ENCODE measurements at regions not wholly inside any gene's neighbourhood (a gene's known extent, or its start where the extent isn't known, plus 50 kb on each side); places are given as distances from the start of the nearest gene placed in this dataset.

DNA sequence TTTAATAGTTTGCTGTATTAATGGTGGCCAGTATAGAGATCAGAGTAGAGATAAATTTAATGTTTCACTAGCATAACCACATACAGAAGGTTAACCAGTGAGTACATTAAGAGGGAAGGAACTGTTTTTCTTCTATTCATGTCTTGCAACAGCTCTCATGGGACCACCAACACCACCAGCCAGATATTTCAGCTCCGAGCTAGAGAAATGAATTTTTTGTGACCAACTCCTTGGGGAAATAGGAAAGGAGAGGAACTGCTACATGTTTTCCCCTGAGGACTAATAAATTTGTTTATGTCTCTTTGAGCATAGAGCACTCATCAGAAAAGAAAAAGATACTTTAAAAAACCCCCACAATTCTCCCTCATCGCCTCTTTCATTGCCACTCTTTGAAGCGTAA lies 247.5 kb downstream of the MBNL1 start:
- DNase-seq (ENCODE audit: low read depth): no peak

DNA sequence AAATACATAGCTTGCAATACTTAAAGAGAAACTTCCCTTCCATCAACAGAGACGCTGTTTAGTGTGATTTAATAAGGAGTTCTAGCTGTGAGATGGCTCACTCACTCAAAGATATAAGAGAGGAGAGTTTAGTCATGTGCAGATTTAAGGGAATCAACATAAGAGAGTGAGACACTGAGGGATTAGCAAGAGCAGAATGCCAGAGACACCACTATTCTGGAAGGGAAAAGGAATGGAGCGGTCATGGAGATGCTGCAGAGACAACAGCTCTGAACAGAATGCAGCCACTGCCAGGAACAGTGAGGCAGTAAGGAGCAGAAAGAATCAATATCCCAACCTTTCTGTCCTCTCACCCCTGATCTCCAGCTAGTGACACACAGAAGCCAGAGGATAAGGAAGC lies 248.8 kb downstream of the MBNL1 start:
- DNase-seq (ENCODE audit: low read depth): no peak

DNA sequence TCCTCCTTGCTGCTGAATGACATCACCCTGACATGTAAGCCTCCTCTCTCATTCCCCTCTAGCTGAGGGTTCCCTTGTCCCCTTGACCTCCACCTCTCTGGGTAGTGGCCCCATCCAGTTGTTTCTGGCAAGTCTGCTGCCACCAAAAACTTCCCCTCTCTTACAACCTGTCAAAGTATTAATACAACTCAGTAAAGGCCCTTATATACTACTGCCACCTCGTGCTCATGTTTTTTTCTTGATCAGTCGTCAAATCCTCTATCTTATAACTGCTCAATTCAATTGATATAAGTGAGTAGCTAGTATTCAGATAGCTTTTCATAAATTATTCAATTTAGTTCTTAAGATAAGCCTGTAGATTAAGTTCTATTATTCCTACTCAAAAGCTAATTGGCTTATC lies 249.6 kb downstream of the MBNL1 start:
- DNase-seq (ENCODE audit: low read depth): no peak

DNA sequence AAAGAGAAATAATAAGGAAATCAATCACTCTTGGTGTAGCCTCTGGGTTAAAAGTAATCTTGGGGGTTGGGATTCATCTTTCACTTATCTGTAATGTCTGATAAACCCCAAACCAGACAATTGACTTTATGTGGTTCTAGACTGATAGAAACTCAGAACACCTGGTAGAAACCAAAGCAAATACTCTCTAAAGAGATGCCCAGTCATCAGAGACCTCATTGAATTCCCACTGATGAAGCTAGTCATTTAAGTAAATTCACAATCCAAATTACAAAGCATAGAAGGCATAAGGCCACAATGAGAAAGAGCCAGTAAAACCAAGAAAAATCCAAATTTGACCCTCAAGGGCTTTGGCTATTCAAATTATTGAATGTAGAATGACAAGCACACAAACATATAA lies 250.6 kb downstream of the MBNL1 start:
- DNase-seq (ENCODE audit: low read depth): no peak

DNA sequence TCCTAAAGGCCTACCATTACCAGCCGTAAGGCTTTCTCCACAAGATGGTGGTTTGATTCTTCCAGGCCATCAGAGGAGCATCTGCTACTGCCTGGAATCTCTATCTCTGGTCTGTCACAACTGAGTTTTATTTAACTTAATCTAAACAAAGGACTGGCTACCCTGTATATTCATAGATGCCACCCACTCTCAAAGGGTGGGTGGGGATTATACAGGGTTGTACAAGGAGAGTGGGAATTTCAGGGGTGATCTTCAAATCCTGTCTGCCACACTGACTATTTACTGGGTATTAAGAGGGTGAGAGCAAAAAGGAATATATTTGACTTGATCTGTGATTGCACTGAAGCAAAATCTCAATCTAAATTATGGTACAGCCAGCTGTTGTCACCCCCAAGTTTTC lies 253.3 kb downstream of the MBNL1 start:
- DNase-seq (ENCODE audit: low read depth): no peak

DNA sequence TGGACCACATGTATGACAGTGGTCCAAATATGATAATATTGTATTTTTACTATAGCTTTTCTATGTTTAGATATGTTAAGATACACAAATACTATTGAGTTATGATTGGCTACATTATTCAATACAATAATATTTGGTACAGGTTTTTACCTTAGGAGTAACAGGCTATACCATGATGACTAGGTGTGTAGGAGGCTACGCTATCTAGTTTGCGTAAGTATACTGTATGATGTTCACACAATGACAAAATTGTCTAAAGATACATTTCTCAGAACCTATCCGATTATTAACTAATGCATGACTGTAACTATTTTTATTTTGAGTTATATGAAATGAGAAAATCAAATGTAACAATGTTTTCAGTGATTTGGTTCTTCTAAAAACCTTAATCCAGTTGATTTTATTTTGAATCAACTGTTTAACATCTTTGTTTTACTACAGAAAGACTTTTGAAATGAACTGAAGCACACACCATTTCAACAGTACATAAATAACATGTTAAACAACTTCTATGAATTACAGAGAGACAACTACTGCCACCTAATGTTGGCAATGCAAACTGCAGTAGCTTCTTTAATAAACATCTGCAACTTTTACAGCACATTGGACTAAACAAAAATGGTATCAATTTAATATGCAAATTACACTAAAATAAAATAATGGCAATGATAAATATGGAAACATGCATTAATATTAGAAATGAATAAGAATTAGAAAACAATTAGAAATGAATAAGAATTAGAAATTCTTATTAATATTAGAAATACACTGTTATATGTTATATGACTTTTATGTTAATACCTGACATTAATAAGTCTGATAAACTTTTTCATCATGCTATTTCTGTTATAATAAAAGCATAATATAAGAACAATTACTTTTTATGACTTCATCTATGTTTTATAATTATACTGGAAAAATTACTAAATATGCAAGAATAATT lies 255.7 kb downstream of the MBNL1 start:
- peak; percentile 15 for DNase-seq (ENCODE audit: low read depth)

DNA sequence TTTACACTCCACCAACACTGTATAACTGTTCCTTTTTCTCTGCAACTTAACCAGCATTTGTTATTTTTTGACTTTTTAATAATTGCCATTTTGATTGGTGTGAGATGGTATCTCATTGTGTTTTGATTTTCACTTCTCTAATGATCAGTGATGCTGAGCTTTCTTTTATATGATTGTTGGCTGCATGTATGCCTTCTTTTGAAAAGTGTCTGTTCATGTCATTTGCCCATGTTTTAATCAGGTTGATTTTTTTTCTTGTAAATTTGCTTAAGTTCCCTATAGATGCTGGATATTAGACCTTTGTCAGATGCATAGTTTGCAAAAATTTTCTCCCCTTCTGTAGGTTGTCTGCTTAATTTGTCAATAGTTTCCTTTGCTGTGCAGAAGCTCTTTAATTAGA lies 263.0 kb downstream of the MBNL1 start:
- no peak for DNase-seq (ENCODE audit: low read depth)

DNA sequence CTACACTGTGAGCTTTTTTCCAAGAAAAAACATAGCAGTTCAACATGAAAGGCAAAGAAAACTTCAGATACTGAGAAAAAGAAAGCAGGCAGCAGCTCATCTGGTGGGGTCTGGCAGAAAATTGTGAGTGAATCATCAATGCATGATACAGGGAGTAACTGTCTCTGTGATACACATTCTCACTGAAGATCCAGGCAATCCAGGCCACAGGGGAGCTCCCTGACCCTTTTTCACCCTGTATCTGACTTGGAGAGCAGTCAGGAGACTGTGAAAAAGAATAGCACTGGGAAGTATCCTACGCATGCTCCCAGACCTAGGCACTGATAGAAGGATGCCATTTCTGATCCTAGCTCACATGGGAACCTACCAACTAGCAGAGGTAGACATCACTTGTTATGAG lies 269.8 kb downstream of the MBNL1 start:
- no peak for DNase-seq (ENCODE audit: low read depth)

DNA sequence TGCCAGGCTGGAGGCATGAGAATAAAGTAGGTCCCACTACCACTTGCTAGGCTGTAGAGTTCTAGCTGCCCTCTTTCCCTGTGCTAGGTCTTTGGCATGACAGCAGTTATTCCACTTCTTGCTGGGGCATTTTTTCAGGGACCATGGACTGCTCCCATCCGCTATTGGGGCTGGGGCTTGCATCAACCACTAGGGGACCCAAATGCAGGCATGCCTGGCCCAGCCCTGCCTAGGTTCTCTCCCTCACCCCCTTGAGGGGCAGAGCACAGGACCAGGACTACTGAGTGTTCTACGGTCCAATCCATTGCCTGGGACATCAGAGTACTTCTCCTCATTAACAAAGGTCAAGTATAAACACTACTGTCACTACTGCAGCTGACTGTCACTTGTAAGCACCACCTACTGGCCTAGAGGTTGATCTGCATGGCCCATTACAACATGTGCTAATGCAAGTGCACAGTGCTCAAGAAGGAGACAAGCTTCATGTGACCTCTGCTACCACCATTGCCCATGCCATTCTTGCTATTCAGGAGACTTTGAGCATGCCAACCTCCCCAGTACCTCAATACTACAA lies 270.5 kb downstream of the MBNL1 start:
- no peak for DNase-seq (ENCODE audit: low read depth)

DNA sequence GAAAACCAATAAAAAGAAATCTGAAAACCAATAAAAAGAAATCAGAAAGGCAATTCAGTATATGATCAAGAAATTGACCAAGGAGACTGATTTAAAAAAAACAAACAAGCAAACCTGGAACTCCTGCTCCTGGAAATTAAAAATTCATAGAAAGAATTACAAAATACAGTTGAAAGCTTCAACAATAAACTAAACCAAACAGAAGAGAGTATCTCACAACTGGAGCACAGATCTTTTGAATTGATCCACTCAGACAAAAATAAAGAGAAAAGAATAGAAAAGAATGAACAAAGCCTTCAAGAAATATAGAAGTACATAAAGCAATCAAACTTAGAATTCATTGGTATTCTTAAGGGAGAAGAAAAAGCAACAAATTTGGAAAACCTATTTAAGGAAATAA lies 271.4 kb downstream of the MBNL1 start:
- DNase-seq (ENCODE audit: low read depth): no peak

DNA sequence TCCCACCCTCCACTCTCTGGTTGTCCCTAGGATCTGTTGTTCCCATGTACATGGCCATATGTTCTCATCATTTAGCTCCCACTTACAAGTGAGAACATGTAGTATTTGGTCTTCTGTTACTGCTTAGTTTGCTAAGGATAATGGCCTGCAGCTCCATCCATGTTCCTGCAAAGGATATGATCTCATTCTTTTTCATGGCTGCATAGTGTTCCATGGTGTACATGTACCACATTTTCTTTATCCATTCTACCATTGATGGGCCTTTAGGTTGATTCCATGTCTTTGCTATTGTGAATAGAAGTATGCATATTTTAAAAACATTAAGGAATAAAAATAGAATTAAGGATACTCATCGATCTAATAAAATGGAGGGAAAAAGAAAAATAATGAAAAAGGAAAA lies 278.4 kb downstream of the MBNL1 start:
- DNase-seq (ENCODE audit: low read depth): no peak

DNA sequence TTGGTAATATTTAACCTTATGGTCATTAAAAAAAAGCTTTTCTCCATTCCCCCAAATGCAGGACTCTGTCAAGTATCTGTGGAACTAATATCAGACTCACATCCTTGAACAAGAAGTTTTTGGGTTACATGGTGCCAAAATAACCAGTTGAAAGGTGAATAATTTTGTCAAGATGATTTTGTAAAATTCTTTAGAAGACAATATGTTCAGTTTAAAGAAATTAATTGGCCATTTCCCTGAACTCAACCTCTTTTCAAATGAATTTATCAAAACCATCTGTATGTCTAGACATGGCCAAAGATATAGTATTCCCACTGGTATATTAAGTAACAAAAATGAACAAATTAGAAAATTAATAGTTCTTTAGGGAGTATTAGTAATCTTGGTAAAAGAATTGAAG lies 280.5 kb downstream of the MBNL1 start:
- DNase-seq (ENCODE audit: low read depth): no peak

DNA sequence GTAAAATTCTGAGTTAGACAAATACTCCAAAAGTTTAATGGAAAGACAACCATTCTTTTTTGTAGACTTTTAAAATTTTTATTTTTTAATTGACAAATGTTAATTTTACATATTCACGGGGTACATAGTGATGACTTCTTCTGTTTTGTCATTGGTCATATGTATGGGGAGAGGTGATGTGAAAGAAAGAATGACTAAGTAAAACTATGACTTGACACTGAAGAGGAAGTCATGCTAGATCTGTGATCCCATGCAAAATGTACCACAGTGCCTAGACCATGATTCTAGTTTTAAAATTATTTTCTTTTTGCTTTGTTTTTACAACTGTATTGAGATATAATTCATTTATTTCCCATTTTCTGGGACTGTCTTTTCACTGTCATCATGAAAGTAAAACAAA lies 281.6 kb downstream of the MBNL1 start:
- no peak for DNase-seq (ENCODE audit: low read depth)

DNA sequence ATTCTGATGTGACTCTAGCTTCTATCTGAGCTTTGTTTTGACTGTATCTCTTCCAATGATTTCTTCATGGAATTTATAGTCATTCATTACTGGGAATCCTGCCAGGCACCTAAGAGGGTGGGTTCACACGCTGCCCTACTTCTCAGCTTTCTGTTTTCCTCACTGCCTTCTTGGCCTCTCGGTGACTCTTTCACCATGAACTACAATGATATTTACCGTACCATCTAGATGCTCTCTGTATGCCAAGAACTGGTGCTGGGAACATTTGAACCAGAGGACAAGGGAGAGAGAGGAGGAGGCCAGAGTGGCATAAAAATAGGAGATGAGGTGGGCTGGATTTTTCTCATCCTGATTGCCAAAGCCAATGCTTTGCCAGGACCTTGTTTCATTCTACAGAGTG lies 280.0 kb upstream of the P2RY1 start:
- DNase-seq (ENCODE audit: low read depth): no peak

DNA sequence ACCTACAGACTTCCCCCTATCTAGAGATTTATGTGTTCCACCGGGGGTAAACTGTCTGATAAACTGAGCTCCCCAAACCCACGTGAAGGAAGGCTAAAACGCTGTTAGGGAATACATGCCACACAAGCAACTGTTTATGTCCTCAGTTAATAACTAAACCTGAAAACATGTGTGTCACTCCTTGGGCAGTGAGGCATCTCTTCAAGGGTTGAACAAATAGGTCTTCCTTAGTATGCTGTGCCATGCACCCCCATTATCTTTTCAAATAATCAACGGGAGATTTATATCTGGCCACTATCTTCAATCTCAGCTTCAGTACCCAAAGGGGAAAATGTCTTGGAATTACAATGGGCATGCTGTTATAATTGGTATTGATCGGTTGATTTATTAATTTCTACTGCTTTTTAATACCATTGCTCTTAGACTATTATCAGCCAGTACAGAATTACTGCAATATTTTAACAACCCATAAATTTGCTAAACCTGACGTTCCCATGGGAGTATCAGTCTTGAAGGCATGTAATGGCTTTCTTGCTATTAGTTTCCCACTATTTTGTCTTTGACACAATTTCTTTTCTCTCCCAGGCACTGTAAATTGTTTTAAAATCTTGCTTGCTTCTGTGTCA lies 279.2 kb upstream of the P2RY1 start:
- no peak for DNase-seq (ENCODE audit: low read depth)

DNA sequence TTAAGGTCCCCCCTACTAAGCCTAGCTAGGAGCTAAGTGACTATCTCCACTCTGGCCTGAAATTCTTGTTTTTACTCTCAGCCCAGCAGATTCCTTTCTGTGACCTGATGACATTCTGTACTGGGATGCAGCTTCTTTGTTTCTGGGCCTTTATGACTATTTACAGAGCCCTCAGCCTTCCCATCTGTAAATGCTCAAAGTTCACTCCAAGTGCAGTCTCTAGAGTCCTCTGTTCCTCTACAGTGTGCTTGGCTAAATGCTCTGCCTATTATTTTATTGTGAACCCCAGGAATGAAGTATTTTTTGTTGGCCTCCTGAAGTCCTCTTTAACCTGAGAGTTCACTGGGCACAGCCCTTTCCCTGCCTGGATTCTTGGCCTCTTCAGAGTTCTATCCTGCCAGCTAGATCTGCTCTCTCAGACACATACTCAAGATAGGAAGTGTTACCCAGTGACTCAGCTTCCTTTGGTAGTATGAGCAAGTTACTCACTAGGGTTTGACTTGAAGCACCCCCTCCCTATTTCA lies 278.1 kb upstream of the P2RY1 start:
- peak; percentile 27 for DNase-seq (ENCODE audit: low read depth)

DNA sequence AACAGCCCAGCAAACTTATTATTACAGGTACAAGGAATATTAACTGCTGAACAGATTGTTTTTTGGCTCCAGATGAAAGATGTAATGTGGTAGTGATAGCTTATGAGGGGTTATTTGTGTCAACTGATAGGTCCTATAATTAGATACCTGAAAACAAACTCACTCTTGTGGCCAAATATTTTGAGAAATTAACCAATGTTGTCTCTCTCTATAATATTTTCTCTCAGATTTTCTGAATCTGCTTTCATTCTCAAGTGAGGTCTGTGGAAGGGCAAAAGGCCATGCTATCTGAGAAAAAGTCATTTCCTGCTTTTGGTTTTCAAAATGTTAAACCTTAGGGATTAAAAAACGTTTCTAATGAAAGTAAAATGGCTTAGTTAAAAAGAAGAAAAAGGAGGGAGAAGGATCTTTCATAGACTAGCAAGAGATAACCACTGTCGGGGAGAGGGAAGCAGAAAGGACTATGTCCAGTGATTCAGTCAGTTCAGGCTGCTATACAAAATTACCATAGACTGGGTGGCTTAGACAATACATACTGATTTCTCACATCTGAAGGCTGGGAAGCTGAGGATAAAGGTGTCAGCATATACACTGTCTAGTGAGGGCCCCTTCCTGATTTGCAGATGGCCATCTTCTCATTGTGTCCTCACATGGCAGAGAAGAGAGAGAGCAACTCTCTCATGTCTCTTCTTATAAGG lies 277.5 kb upstream of the P2RY1 start:
- no peak for DNase-seq (ENCODE audit: low read depth)

DNA sequence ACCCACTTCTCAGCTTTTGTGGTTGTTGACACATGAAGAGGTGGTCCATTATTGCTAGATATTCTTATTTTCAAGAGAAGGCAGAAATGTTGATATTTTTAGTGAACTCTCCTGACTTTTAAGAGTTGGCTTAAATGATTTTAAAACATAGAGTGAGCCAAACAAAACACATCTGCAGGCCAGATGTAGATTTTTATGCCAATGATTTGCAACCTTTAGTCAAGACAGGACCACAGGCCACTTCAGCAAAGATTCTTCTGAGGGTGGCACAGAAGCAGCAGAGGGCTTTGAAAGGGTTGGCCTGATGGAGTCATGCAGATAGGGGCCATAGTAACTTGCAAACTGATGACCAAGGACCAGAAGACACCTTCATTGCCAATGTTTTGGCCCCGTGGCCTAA lies 276.5 kb upstream of the P2RY1 start:
- DNase-seq (ENCODE audit: low read depth): no peak

DNA sequence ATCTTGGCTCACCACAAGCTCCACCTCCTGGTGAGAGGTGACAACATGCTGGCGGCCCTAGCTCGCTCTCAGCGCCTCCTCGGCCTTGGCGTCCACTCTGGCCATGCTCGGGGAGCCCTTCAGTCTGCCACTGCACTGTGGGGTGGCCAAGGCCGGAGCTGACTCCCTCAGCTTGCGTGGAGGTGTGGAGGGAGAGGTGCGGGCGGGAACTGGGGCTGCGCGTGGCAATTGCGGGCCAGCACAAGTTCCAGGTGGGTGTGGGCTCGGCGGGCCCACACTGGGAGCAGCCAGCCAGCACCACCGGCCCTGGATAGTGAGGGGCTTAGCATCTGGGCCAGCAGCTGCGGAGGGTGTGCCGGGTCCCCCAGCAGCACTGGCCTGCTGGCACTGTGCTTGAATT lies 275.7 kb upstream of the P2RY1 start:
- no peak for DNase-seq (ENCODE audit: low read depth)

DNA sequence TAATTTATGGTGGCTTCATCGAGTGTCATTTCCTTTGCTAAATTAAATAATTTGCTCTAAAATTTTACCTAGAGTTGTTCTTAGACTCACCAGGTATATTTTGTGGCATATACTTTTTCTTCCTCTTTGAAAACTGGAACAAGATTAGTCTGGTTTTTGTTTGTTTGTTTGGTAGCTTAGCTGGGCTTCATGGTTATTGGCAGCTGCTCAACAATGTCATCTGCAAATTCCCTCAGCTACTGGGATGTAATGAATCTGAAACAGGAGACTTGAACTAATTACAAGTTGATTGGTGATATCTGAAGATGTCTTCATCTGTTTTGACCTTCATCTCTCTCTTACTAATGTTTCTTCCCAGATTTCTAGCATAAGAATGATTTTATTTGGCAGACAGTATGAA lies 270.5 kb upstream of the P2RY1 start:
- no peak for DNase-seq (ENCODE audit: low read depth)

DNA sequence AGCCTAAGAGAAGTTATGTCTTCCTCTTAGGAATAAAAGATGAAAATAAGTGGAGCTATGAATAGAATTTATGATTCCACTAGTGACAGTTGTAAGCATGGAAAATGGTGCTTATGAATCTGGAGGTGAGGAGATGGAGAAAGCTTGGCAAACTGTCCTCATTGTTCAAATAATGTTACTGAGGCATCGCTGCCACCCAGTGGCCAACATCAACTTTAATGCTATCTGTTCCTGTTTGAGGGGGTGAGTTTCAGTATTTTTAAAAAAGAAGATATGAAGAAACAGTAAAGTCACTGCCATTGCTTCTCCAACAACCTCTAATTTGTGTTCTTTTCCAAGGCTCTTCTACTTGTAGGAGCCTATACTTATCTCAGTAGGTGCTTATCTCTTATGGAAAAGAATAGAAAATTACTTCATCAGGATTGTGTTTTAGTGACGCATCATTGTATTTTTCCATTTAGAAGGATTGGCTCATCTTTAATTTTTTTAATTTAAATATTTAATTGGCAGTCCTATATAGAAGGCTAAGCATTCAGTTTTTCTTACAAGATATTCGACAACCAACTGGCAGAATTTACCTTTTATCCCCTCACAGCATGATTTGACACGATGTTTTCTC lies 260.4 kb upstream of the P2RY1 start:
- no peak for DNase-seq (ENCODE audit: low read depth)

DNA sequence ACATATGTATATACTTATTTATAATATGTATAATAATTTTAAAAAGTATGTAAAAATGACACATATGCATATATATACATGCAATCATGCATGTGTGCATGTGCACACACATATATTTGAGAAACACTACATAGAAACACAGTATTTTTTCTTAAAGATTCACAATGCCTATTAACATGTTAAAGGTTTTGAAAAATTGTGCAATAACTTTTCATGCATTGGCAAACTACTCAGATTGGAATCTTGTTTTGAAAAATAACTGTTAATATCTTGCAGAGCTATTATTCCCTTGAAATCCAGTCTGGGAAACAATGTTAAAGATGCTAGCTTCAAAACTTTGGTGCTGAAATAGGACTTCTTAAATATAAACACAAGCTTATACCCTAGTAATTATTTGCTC lies 256.2 kb upstream of the P2RY1 start:
- no peak for DNase-seq (ENCODE audit: low read depth)
